C4-2B (cell line): ENCODE measurements at regions not wholly inside any gene's neighbourhood (a gene's known extent, or its start where the extent isn't known, plus 50 kb on each side); places are given as distances from the start of the nearest gene placed in this dataset.
"Not testable (repeated sequence)": the region's sequence is repeated elsewhere in the genome, so short reads cannot be mapped to it uniquely, and the experiment has no call there.

ENCODE experiments used
- ZFX ChIP-seq: fragments of 450-650 bp; IDR thresholded peaks from 2 replicates; pipeline ENCODE4 v1.6.1; 2017
- TF ChIP-seq, protein P1 (sequence below): fragments of 450-650 bp; conservative IDR thresholded peaks from 2 replicates; pipeline ENCODE4 v1.5.1; 2017; ENCODE audit warnings: mild to moderate bottlenecking

DNA sequence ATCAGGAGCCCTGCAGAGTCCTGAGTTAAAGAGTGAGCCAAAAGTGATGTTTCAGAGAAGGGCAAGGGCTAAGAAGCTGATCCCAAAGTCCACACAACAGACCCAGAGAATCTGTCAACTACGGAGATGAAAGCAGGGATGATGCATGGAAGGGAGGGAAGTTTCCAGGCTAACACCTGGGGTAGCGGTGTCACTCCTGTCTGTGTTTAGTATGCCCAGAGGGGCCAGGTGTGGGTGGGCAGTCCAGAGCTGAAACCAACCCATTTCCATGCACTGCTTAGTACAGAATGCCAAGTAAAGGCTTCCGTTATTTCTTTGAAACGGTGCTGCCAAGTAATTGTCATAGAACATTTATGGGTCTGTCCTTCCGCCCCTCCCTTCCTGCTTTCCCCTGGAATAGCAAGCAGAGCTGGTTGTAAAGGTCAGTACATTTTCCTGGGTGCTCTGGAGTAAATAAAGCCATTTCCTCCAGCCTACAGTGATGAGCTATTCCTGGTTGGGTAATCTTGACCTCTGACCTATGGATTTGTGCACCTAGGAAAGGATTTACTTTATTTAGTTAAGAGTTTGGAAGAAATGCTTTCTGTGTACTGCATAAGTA, 58.6 kb upstream of the WIPF3 start:
- TF ChIP-seq, protein P1, sequence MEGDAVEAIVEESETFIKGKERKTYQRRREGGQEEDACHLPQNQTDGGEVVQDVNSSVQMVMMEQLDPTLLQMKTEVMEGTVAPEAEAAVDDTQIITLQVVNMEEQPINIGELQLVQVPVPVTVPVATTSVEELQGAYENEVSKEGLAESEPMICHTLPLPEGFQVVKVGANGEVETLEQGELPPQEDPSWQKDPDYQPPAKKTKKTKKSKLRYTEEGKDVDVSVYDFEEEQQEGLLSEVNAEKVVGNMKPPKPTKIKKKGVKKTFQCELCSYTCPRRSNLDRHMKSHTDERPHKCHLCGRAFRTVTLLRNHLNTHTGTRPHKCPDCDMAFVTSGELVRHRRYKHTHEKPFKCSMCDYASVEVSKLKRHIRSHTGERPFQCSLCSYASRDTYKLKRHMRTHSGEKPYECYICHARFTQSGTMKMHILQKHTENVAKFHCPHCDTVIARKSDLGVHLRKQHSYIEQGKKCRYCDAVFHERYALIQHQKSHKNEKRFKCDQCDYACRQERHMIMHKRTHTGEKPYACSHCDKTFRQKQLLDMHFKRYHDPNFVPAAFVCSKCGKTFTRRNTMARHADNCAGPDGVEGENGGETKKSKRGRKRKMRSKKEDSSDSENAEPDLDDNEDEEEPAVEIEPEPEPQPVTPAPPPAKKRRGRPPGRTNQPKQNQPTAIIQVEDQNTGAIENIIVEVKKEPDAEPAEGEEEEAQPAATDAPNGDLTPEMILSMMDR: not testable (repeated sequence)
- not testable (repeated sequence) for TF ChIP-seq ZFX
